Panc1 (cell line): ENCODE measurements at regions not wholly inside any gene's neighbourhood (a gene's known extent, or its start where the extent isn't known, plus 50 kb on each side); places are given as distances from the start of the nearest gene placed in this dataset.

Experiments used
- ATAC-seq: fragments of 200-7000 bp; cut with Tn5 transposase; 2 replicates; pipeline ENCODE4 v1.9.1; 2020; ENCODE audit warnings: mild to moderate bottlenecking, moderate library complexity
- BruUV-seq: library from RNA; stranded (reverse); fragments of 400-500 nt; replicated peaks from 2 replicates; lab custom pipeline; 2021; lab: Mats Ljungman, UMichigan
- CTCF ChIA-PET: fragments of 300-600 bp; sonication (Branson Sonifier 250); formaldehyde crosslinking; loops from one replicate; lab custom pipeline; 2022; ENCODE audit warnings: antibody characterized with exemption; lab: Charles Lee
- POLR2A ChIA-PET: fragments of 300-600 bp; sonication (Branson Sonifier 250); formaldehyde crosslinking; loops from one replicate; lab custom pipeline; 2022; ENCODE audit warnings: antibody characterized with exemption; lab: Charles Lee
- DNase-seq: peaks from one replicate; pipeline ENCODE4 v3.0.0-alpha.2; 2010; ENCODE audit warnings: low read depth, low spot score
- H3K27ac ChIP-seq: 2 replicates; pipeline ENCODE4 v1.5.1; 2011; ENCODE audit warnings: mild to moderate bottlenecking, low read length, inconsistent platforms
- H3K27me3 ChIP-seq: fragments of 200-500 bp; sonication (Bioruptor generic); 2 replicates; pipeline ENCODE4 v1.6.0; 2014; ENCODE audit warnings: low read length, inconsistent platforms; ENCODE audit not compliant: control insufficient read depth, insufficient read depth
- H3K36me3 ChIP-seq: fragments of 200-500 bp; sonication (Bioruptor generic); 2 replicates; pipeline ENCODE4 v1.5.1; 2014; ENCODE audit warnings: inconsistent platforms, mild to moderate bottlenecking, low read length, moderate library complexity; ENCODE audit not compliant: control insufficient read depth, insufficient read depth
- H3K4me1 ChIP-seq: 2 replicates; pipeline ENCODE4 v1.5.1; 2011; ENCODE audit warnings: inconsistent platforms, mild to moderate bottlenecking, low read length, moderate library complexity; ENCODE audit not compliant: control insufficient read depth, insufficient read depth
- H3K4me3 ChIP-seq, 2 experiments: 2 replicates each; pipeline ENCODE4 v1.5.1; 2011 to 2012; ENCODE audit warnings: low read depth in 2 of 2, low read length in 2 of 2, mild to moderate bottlenecking in 2 of 2, inconsistent platforms in 1 of 2, moderate library complexity in 1 of 2
- H3K9me3 ChIP-seq: fragments of 200-500 bp; sonication (Bioruptor generic); 2 replicates; pipeline ENCODE4 v1.5.1; 2014; ENCODE audit warnings: low read depth, mild to moderate bottlenecking, inconsistent platforms, low read length, moderate library complexity; ENCODE audit not compliant: control insufficient read depth, insufficient read depth
- CTCF ChIP-seq: fragments of 450-650 bp; IDR thresholded peaks from 2 replicates; pipeline ENCODE4 v1.5.1; 2017; ENCODE audit warnings: mild to moderate bottlenecking
- POLR2AphosphoS5 ChIP-seq: IDR thresholded peaks from 2 replicates; pipeline ENCODE4 v1.6.1; 2012; ENCODE audit warnings: mild to moderate bottlenecking, low read depth, low read length, moderate library complexity
- REST ChIP-seq, 2 experiments: IDR thresholded peaks; 2 replicates each; pipeline ENCODE4 v1.6.1; 2011 to 2012; ENCODE audit warnings: low read depth in 2 of 2, control low read depth in 1 of 2, low read length in 1 of 2, mild to moderate bottlenecking in 1 of 2, moderate library complexity in 1 of 2; ENCODE audit not compliant: insufficient read depth in 1 of 2
- SIN3A ChIP-seq: IDR thresholded peaks from 2 replicates; pipeline ENCODE4 v1.6.1; 2012; ENCODE audit warnings: low read depth, mild to moderate bottlenecking, low read length, moderate library complexity, borderline replicate concordance; ENCODE audit not compliant: insufficient read depth
- TCF7L2 ChIP-seq: IDR thresholded peaks from 2 replicates; pipeline ENCODE4 v1.6.1; 2011; ENCODE audit warnings: mild to moderate bottlenecking, low read depth, low read length, inconsistent platforms
- in situ Hi-C: cut with HindIII; loops from 2 replicates; pipeline ENCODE4 v1.10.0; 2016; ENCODE audit warnings: low sequenced_read_pairs, low pct_unique_long_range_greater_than_20kb
- intact Hi-C: fragments of 100-400 bp; cut with micrococcal nuclease; formaldehyde crosslinking; loops from one replicate; pipeline ENCODE4 v1.10.0; 2022; ENCODE audit not compliant: unreplicated experiment

- intact Hi-C loops = no loop called here
- Histone ChIP-seq H3K27ac (no peak overlapping the region), H3K9me3 (no peaks in the 10 kb centered on the region), H3K27me3 (peaks cover 8% of the 10 kb centered on the region; the same call in 1 of the 2 replicates), H3K36me3 (no peaks in the 10 kb centered on the region), H3K4me3 (no peak overlapping the region), H3K4me1 (0 out of 2 replicates have a peak, but pooled peaks cover 3% of the 10 kb centered on the region)
- no TSS peak for BruUV-seq
- in situ Hi-C loops = no loop called here
- CTCF ChIA-PET = no interaction called here
- POLR2A ChIA-PET = no interaction called here
- 0 out of 2 replicates have a peak, but pooled peaks have one; percentile 26 for ATAC-seq
- TF ChIP-seq TCF7L2 (no peak), SIN3A (no peak), REST (IDR thresholded peaks at IDR 0.05; ENCODE audit: insufficient read depth in 1 of 2, low read depth in 2 of 2, low read length in 1 of 2) (no peak), CTCF (no peak), POLR2AphosphoS5 (no peak)
- no peak for DNase-seq
Observed at GRCh38 chr18:78773303-78773755, 206.3 kb upstream of the SALL3 start.

GRCh38 chr18:78773819-78774218 lies 205.8 kb upstream of the SALL3 start:
- DNase-seq (no peak), ATAC-seq (no peak)
- intact Hi-C loops (no loop called here), in situ Hi-C loops (no loop called here)
- no peak overlapping the region for H3K4me3 ChIP-seq
- no peaks in the 10 kb centered on the region for H3K9me3 ChIP-seq
- no TSS peak for BruUV-seq
- CTCF ChIA-PET = no interaction called here
- H3K36me3 ChIP-seq = no peaks in the 10 kb centered on the region
- TF ChIP-seq REST (IDR thresholded peaks at IDR 0.05; ENCODE audit: insufficient read depth in 1 of 2, low read depth in 2 of 2, low read length in 1 of 2) (no peak), SIN3A (no peak), POLR2AphosphoS5 (no peak), TCF7L2 (no peak)
- no peak overlapping the region for H3K27ac ChIP-seq
- peaks cover 11% of the 10 kb centered on the region; the same call in 1 of the 2 replicates for H3K27me3 ChIP-seq
- POLR2A ChIA-PET = no interaction called here
- 0 out of 2 replicates have a peak, but pooled peaks cover 3% of the 10 kb centered on the region for H3K4me1 ChIP-seq
